Adrenal gland (tissue), 5 donors: ENCODE measurements at regions not wholly inside any gene's neighbourhood (a gene's known extent, or its start where the extent isn't known, plus 50 kb on each side); places are given as distances from the start of the nearest gene placed in this dataset.

Experiments used
- CTCF ChIP-seq, 6 experiments: fragments of 450-650 bp in 4 of 6; fragments of 200-600 bp in 2 of 6; sonication (generic) in 1 of 6; IDR thresholded peaks; 1 replicate in 5 of 6; 2 replicates in 1 of 6; pipeline versions ENCODE4 v1.5.1 to v1.8.0; 2016 to 2021; ENCODE audit warnings: antibody characterized with exemption in 6 of 6, mild to moderate bottlenecking in 2 of 6, moderate library complexity in 1 of 6
- POLR2A ChIP-seq, 2 donors: fragments of 450-650 bp; IDR thresholded peaks; one replicate each; pipeline ENCODE4 v1.6.1; 2017; ENCODE audit warnings: antibody characterized with exemption in 2 of 2, mild to moderate bottlenecking in 2 of 2, moderate library complexity in 1 of 2
- donor health status: DM: no; HTN: no; CAD: no.

GRCh38 chr4:57924951-57925350 lies 814.8 kb upstream of the IGFBP7 start:
- no peak for TF ChIP-seq CTCF (IDR thresholded peaks at IDR 0.05)
- TF ChIP-seq POLR2A (IDR thresholded peaks at IDR 0.05): no peak
